AG04450 (cell line): ENCODE measurements at regions not wholly inside any gene's neighbourhood (a gene's known extent, or its start where the extent isn't known, plus 50 kb on each side); places are given as distances from the start of the nearest gene placed in this dataset.

Source experiments
- CTCF ChIA-PET: fragments of 300-600, 350-600 bp; formaldehyde crosslinking; extraction: SDS; loops from one replicate; lab custom pipeline; 2022; ENCODE audit warnings: antibody characterized with exemption, inconsistent platforms; lab: Charles Lee
- POLR2A ChIA-PET: fragments of 350-600 bp; formaldehyde crosslinking; extraction: SDS; loops from one replicate; lab custom pipeline; 2021; ENCODE audit warnings: antibody characterized with exemption, inconsistent platforms; lab: Yijun Ruan, JAX
- DNase-seq: peaks from one replicate; pipeline ENCODE4 v3.0.0-alpha.2; 2011; ENCODE audit warnings: low read depth, low spot score
- H3K27ac ChIP-seq: one replicate; pipeline ENCODE4 v1.5.1; 2012; ENCODE audit warnings: low read depth, low read length, control low read depth
- H3K27me3 ChIP-seq: one replicate; pipeline ENCODE4 v1.6.0; 2012; ENCODE audit warnings: low read length; ENCODE audit not compliant: control insufficient read depth, insufficient read depth
- H3K4me3 ChIP-seq: 2 replicates; pipeline ENCODE4 v1.5.1; 2011; ENCODE audit warnings: mild to moderate bottlenecking, low read depth, low read length, control low read depth
- H3K9me3 ChIP-seq: 2 replicates; pipeline ENCODE4 v1.5.1; 2012; ENCODE audit warnings: low read length; ENCODE audit not compliant: control insufficient read depth, insufficient read depth
- TF ChIP-seq, protein P1 (sequence below): IDR thresholded peaks from 2 replicates; pipeline ENCODE4 v1.5.1; 2011; ENCODE audit warnings: low read depth, low read length, control low read depth, inconsistent platforms

DNA sequence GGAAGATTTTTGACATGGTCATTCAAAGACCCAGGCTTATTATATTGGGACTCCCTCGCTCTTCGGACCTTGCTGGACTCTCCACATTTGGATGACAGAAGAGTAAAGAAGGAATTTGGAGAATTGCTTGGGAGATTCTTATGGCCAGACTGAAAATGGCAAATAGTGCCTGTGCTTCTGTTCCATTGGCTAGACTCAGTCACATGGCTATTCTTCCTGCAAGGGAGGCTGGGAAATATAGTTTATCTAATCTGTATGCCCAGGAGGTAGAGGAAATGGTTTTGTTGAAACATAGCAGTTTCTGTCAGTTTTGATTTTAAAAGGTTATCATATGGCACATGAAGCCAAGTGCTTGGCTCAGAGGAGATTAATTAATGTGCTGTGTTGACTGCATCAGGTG is 286.6 kb upstream of the JAG1 start:
- CTCF ChIA-PET, result no interaction called here
- no peaks in the 10 kb centered on the region; the same call in 1 of the 2 replicates for H3K9me3 ChIP-seq
- H3K27ac ChIP-seq, result no peak overlapping the region
- POLR2A ChIA-PET, result no interaction called here
- DNase-seq, result no peak
- TF ChIP-seq, protein P1, sequence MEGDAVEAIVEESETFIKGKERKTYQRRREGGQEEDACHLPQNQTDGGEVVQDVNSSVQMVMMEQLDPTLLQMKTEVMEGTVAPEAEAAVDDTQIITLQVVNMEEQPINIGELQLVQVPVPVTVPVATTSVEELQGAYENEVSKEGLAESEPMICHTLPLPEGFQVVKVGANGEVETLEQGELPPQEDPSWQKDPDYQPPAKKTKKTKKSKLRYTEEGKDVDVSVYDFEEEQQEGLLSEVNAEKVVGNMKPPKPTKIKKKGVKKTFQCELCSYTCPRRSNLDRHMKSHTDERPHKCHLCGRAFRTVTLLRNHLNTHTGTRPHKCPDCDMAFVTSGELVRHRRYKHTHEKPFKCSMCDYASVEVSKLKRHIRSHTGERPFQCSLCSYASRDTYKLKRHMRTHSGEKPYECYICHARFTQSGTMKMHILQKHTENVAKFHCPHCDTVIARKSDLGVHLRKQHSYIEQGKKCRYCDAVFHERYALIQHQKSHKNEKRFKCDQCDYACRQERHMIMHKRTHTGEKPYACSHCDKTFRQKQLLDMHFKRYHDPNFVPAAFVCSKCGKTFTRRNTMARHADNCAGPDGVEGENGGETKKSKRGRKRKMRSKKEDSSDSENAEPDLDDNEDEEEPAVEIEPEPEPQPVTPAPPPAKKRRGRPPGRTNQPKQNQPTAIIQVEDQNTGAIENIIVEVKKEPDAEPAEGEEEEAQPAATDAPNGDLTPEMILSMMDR, result no peak
- no peak overlapping the region for H3K4me3 ChIP-seq
- H3K27me3 ChIP-seq, result peaks cover 3% of the 10 kb centered on the region

GRCh38 chr20:10961651-10962288 is 288.0 kb upstream of the JAG1 start:
- Histone ChIP-seq H3K9me3 (no peaks in the 10 kb centered on the region; the same call in 1 of the 2 replicates), H3K27ac (no peak overlapping the region), H3K4me3 (no peak overlapping the region), H3K27me3 (peaks cover 3% of the 10 kb centered on the region)
- TF ChIP-seq, protein P1, result no peak
- ChIA-PET CTCF (no interaction called here), POLR2A (no interaction called here)
- no peak for DNase-seq

DNA sequence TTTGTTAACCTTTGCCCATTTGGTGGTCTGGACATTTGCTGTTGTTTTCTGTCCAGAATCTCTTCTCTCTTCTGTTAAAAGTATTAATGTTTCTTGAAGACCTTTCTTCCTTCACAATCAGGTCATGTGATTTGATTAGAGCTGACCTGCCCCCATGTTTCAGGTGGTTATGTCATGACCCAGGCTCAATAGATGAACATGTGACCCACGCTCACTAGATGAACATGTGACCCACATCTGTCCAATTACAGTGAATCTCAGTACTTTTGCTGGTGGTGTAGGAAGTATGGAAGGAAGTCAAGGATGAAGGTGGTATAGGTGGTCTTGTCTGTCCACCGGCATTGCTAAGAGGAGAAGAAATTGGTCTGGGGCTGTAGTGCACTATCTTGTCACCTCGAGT is 289.1 kb upstream of the JAG1 start:
- Histone ChIP-seq H3K9me3 (no peaks in the 10 kb centered on the region), H3K27me3 (no peaks in the 10 kb centered on the region), H3K27ac (no peak overlapping the region), H3K4me3 (no peak overlapping the region)
- TF ChIP-seq, protein P1, result no peak
- no peak for DNase-seq
- ChIA-PET POLR2A (no interaction called here), CTCF (no interaction called here)

DNA sequence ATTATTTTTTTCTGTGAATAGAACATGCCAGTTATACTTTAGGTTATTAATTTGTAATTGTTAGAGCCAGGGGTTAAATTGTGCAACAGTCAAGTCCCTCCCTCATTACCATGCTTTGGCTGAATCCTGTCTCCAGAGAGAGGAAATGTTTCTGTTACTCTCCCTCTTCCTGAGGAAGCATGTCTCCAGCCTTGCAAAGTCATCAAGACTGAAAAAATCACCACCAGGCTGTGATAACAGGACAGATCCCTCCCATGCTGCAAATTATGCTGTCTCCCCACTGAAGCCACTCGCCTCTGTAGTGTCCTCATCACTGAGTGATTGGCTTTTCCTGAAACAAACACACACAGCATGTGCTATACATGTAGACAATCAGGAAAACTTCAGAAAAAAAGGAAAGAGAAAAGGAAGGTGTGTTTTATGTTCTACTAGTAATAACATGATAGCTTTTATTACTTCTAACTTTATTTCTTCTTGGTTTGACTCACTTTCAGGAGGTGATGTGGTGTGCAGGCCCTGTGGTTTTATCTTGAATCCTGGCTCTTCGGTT is 290.0 kb upstream of the JAG1 start:
- H3K9me3 ChIP-seq, result no peaks in the 10 kb centered on the region
- no peak overlapping the region for H3K27ac ChIP-seq
- ChIA-PET CTCF (no interaction called here), POLR2A (no interaction called here)
- no peak for DNase-seq
- no peak overlapping the region for H3K4me3 ChIP-seq
- no peaks in the 10 kb centered on the region for H3K27me3 ChIP-seq
- TF ChIP-seq, protein P1, result no peak

DNA sequence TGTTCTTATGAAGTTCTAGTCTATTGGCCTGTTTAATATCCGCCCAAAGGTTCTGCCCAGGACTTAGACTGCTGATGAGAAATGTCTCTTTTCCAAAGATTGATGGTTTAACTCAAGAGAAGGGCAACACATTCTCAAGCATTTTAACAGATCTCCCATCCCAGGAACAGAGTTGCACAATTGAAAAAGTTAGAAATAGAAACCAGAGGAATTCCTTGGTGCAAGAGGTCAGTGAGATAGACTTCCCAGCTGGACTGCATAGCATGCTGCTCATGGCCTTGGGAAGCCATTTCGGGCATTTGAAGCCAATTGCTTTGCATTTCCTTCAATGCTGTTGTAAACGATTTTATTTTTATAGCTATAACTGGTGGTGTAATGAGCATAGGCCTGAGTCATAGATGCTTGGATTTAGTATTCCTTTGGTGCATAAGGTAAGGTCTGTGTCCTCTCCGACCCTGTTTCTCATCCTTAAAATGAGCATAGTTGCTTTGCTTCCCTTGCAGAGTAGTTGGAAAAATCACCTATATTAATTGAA is 292.2 kb upstream of the JAG1 start:
- no peaks in the 10 kb centered on the region for H3K9me3 ChIP-seq
- peak; percentile 20 for DNase-seq
- TF ChIP-seq, protein P1, result no peak
- no peak overlapping the region for H3K4me3 ChIP-seq
- no peaks in the 10 kb centered on the region for H3K27me3 ChIP-seq
- ChIA-PET CTCF (interaction anchor here (0.6 to 1.7 kb wide), 3 partner anchors 17 to 577 kb away, joined by 3 to 4 read pairs (median 4); no protein-coding TSS in a partner anchor), POLR2A (no interaction called here)
- no peak overlapping the region for H3K27ac ChIP-seq
